Epithelial cell of esophagus (primary cell): ENCODE measurements at regions not wholly inside any gene's neighbourhood (a gene's known extent, or its start where the extent isn't known, plus 50 kb on each side); places are given as distances from the start of the nearest gene placed in this dataset.
"Not testable (repeated sequence)": the region's sequence is repeated elsewhere in the genome, so short reads cannot be mapped to it uniquely, and the experiment has no call there.

Source experiments
- DNase-seq: peaks from one replicate; pipeline ENCODE4 v3.0.0; 2010; ENCODE audit warnings: low read depth
- H3K4me3 ChIP-seq: 2 replicates; pipeline ENCODE4 v1.5.1; 2011; ENCODE audit warnings: mild to moderate bottlenecking, low read length, control low read depth
- TF ChIP-seq, protein P1 (sequence below): IDR thresholded peaks from 2 replicates; pipeline ENCODE4 v1.5.1; 2011; ENCODE audit warnings: low read depth, mild to moderate bottlenecking, low read length, control low read depth, inconsistent platforms; ENCODE audit not compliant: insufficient read depth; ENCODE audit errors: missing control alignments

DNA sequence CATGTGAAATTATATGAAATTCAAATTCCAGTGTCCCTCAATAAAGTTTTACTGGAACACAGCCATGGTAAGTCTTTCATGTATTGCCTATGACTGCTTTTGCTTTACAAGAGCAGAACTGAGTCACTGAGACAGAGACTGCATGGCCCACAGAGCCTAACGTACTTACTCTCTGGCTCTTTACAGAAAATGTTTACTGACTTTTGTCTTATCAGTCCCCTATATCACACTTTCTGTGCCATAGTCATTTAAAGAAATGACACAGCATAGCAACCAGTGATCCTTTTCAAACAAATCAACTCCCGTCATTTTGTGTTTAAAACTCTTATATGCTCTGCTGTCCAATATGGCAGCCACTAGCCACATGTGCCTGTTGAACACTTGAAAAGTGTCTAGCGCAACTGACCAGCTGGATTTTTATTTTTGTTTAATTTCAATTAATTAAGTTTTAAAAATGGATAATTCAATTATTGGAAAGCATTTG, 129.7 kb upstream of the CDIN1 start:
- TF ChIP-seq, protein P1, sequence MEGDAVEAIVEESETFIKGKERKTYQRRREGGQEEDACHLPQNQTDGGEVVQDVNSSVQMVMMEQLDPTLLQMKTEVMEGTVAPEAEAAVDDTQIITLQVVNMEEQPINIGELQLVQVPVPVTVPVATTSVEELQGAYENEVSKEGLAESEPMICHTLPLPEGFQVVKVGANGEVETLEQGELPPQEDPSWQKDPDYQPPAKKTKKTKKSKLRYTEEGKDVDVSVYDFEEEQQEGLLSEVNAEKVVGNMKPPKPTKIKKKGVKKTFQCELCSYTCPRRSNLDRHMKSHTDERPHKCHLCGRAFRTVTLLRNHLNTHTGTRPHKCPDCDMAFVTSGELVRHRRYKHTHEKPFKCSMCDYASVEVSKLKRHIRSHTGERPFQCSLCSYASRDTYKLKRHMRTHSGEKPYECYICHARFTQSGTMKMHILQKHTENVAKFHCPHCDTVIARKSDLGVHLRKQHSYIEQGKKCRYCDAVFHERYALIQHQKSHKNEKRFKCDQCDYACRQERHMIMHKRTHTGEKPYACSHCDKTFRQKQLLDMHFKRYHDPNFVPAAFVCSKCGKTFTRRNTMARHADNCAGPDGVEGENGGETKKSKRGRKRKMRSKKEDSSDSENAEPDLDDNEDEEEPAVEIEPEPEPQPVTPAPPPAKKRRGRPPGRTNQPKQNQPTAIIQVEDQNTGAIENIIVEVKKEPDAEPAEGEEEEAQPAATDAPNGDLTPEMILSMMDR = no peak
- no peak for DNase-seq

DNA sequence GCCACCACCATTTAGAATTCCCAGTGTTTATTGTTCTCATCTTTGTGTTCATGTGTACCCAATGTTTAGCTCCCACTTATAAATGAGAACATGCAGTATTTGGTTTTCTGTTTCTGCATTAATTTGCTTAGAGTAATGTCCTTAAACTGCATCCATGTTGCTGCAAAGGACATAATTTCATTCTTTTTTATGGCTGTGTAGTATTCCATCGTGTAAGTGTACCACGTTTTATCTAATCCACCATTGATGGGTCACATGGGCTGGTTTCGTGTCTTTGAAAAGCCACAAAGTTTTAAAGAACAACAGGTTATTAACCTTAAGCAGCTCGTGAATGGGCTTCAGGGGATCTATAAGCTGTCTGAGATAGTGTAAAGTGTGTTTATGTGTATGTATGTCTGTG, 125.2 kb upstream of the CDIN1 start:
- not testable (repeated sequence) for H3K4me3 ChIP-seq, DNase-seq

More for the DNA sequence above, 129.7 kb upstream of the CDIN1 start:
- no peak overlapping the region for H3K4me3 ChIP-seq

DNA sequence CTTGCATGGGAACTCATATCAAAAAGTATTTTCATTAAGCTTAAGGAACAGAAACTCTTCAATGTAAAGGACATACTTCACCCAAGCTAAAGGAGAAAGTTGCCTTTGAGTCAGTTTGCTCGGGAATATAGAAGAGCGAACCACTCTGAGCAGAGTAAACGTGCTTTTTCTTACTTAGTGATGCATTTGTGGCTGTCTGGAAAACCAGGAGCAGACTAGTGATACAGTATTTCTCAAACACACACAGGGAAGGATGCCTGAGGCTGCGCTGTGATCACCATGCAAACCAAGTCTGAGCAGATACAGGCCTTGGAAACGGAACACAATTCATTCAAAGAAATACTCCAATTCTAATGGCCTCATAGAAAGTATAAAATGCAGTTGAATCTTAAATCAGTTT, 121.0 kb upstream of the CDIN1 start:
- H3K4me3 ChIP-seq = no peak overlapping the region
- DNase-seq = peak; percentile 30
- TF ChIP-seq, protein P1 = no peak

DNA sequence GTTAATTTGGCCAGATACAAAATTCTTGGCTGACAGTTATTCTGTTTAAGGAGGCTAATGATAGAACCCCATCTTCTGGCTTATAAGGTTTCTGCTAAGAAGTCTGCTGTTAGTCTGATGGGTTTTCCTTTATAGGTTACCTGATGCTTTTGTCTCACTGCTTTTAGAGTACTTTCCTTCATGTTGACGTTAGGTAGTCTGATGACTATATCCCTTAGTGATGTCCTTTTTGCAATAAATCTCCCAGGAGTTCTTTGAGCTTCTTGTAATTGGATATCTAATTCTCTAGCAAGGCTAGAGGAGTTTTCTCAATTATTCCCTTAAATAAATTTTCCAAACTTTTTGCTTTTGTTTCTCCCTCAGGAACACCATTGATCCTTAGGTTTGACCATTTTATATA, 114.1 kb upstream of the CDIN1 start:
- TF ChIP-seq, protein P1 = no peak
- H3K4me3 ChIP-seq = no peak overlapping the region
- no peak for DNase-seq

DNA sequence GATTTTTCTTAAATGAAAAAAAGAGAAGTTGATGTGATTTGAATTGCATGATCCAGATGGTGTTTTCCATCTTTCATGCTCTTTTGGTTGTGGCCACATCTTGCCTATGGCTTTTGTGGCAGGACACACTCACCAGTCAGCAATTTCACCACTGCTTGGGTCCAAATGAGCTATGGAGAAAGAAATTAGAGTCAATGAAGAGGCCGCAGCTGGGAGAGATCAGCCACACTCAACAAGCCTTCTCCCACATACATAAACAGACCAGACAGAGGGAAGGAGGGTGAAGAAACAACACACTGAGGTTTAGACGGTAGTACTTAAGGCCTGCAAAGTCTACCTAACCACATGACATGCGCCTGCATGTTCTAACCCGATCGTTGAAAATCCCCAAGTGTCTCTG, 110.7 kb upstream of the CDIN1 start:
- TF ChIP-seq, protein P1 = no peak
- no peak overlapping the region for H3K4me3 ChIP-seq
- DNase-seq = peak; percentile 91

DNA sequence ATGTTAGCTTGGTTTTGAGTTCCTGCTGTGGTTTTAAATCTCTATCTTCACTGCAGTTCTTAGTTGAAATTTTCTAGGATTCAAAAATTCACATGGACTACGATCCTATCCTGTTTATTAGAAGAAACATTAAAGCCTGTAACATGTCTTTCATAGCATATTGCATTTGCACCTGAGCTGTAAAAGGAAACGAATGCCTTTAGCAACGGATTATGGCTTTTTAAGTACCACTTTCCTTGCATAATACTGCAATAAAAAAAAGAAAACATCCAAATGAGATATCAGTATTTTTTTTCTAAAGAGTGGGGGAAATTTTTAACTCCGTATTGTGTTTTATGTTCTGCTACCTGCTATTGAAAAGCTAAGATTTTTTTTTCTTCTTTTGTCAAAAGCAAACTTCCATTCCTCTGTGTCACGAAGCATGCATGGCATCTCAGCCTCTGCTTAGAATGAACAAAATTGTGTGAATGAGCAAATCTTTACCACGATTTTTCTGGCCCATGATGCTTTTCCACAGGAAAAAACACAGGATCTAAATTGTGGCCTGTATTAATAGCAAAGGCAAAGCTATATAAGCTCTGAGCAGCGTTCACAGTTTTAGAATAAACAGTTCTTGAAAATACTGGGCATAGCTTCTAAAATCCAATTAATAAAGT, 110.0 kb upstream of the CDIN1 start:
- H3K4me3 ChIP-seq = no peak overlapping the region
- peak; percentile 31 for DNase-seq
- TF ChIP-seq, protein P1 = no peak

DNA sequence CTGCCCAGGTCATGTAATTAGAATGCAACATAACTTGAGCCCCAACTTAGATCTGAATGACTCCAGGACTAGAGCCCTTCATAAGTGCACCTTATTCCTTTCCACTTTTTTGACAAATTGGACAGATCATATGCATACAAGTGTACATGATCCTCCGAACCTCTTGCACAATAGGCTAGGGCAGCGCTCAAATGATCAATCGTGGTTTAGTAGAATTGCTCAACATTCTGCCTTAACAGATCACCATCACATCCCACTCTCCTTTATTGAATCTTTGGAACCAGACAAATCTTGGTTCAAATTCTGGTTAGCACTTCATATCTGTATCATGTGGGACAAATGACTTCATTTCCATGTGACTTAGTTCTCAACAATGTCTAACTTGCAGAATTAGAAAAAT, 106.8 kb upstream of the CDIN1 start:
- peak; percentile 10 for DNase-seq
- TF ChIP-seq, protein P1 = no peak
- H3K4me3 ChIP-seq = no peak overlapping the region
